ENCODE measurements at regions not wholly inside any gene's neighbourhood (a gene's known extent, or its start where the extent isn't known, plus 50 kb on each side); places are given as distances from the start of the nearest gene placed in this dataset.

DNA sequence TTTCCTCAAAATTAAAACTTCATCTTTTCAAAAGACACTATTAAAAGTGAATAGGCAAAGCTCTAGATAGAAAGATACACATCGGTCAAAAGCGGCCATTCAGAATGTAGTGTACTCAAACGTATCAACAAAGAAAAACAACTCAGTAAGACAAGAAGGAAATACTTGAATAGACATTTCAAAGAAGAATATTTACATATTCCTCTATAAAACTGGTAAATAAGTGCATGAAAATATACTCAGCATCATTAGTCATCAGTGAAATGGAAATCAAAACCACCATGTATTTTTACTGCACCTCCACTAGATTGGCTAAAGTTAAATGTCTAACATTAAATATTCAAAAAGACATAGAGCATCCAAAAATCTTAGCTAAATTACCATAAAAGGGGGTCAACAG lies 551.1 kb upstream of the SORCS1 start:
- Histone ChIP-seq H3K27me3 (ENCODE audit: control insufficient read depth, insufficient read depth, low read length) (no peaks in the 10 kb centered on the region), H3K4me3 (ENCODE audit: low read depth, low read length) (no peak overlapping the region), H3K36me3 (ENCODE audit: control insufficient read depth, insufficient read depth, low read length) (no peaks in the 10 kb centered on the region)
- TF ChIP-seq CTCF (IDR thresholded peaks at IDR 0.05; ENCODE audit: insufficient read depth, low read length, poor library complexity, severe bottlenecking): no peak
- DNase-seq (ENCODE audit: low read depth): no peak

DNA sequence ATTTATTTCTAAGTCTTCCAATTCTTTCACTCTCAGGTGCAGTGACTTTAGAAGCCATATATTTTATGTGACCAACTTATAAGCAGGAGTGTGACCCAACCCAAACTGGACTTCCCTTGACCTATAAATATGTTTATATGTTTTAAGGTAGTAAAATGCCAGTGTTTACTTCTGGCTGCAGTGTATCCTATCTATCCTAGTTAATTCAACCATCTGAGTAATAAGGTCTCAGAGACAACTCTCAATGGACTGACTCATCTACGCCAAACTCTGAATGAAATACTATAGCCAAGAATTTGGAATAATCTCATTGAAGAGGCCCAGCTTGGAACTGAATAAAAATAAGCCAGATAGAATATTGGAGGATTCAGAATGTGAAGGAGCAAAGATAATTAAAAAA lies 544.5 kb upstream of the SORCS1 start:
- DNase-seq (ENCODE audit: low read depth): no peak
- TF ChIP-seq CTCF (IDR thresholded peaks at IDR 0.05; ENCODE audit: insufficient read depth, low read length, poor library complexity, severe bottlenecking): no peak
- no peaks in the 10 kb centered on the region for H3K27me3 ChIP-seq (ENCODE audit: control insufficient read depth, insufficient read depth, low read length)
- H3K36me3 ChIP-seq (ENCODE audit: control insufficient read depth, insufficient read depth, low read length): no peaks in the 10 kb centered on the region
- no peak overlapping the region for H3K4me3 ChIP-seq (ENCODE audit: low read depth, low read length)

- no peak for DNase-seq (ENCODE audit: low read depth)
- H3K27me3 ChIP-seq (ENCODE audit: control insufficient read depth, insufficient read depth, low read length): no peaks in the 10 kb centered on the region
- no peak for TF ChIP-seq CTCF (IDR thresholded peaks at IDR 0.05; ENCODE audit: insufficient read depth, low read length, poor library complexity, severe bottlenecking)
- H3K4me3 ChIP-seq (ENCODE audit: low read depth, low read length): no peak overlapping the region
- no peaks in the 10 kb centered on the region for H3K36me3 ChIP-seq (ENCODE audit: control insufficient read depth, insufficient read depth, low read length)
Measured at GRCh38 chr10:107706096-107706725, 541.7 kb upstream of the SORCS1 start.

DNA sequence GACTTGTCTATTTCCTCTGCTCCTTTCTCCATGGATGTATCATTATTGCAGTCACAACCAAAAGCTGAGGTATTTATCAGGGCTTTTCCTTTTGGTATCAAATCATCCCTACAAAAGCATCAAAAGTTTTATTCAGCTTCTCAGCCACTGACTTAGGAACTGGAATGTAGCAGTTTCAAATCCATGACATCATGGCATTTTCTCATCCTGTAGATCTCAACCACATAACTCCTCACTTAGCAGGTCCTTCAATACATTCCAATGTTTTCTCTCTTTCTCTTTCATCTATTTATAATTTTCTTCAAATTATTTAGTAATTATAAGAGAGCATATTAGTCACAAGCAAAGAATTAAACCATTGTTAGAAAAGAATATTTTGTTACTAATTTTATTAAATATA lies 537.4 kb upstream of the SORCS1 start:
- H3K27me3 ChIP-seq (ENCODE audit: control insufficient read depth, insufficient read depth, low read length): no peaks in the 10 kb centered on the region
- no peaks in the 10 kb centered on the region for H3K36me3 ChIP-seq (ENCODE audit: control insufficient read depth, insufficient read depth, low read length)
- H3K4me3 ChIP-seq (ENCODE audit: low read depth, low read length): no peak overlapping the region
- TF ChIP-seq CTCF (IDR thresholded peaks at IDR 0.05; ENCODE audit: insufficient read depth, low read length, poor library complexity, severe bottlenecking): no peak
- DNase-seq (ENCODE audit: low read depth): no peak

DNA sequence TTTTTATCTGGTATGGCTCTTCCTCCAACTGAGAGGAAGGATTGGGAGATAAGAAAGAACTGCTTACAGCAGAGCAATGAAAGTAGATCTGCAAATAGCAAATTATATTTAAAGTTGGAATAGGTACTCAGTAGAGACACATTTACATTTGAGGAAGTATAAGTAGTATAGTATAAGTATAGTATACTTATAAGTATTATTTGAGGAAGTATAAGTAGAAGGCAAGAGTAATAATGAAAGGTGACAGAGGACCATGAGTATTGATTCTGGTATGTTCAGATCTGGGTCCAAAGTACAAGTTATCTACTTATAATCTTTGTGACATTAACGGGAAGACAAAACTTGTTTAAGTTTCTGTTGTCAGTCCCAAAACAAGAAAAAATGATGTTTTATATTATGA lies 527.6 kb upstream of the SORCS1 start:
- Histone ChIP-seq H3K36me3 (ENCODE audit: control insufficient read depth, insufficient read depth, low read length) (no peaks in the 10 kb centered on the region), H3K4me3 (ENCODE audit: low read depth, low read length) (no peak overlapping the region), H3K27me3 (ENCODE audit: control insufficient read depth, insufficient read depth, low read length) (no peaks in the 10 kb centered on the region)
- DNase-seq (ENCODE audit: low read depth): no peak
- TF ChIP-seq CTCF (IDR thresholded peaks at IDR 0.05; ENCODE audit: insufficient read depth, low read length, poor library complexity, severe bottlenecking): no peak

DNA sequence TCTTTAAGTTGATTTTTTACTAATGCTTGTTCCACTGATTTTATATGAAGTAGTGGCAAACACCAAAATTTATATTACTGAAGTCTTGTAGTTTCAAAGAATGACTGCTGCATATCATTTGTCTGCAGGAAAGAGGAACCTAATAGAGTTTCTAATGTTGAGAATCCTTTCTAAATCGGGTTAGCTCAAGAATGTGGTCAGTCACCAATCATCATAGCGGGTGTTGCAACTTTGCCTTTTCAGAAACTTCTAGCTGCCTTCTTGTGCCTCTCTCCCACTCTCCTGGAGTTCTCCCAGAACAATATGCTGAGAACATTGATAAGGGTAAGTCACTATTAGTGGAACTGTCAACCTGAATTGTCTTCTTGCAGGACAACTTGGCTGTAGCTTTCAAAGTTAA lies 524.8 kb upstream of the SORCS1 start:
- H3K4me3 ChIP-seq (ENCODE audit: low read depth, low read length): no peak overlapping the region
- TF ChIP-seq CTCF (IDR thresholded peaks at IDR 0.05; ENCODE audit: insufficient read depth, low read length, poor library complexity, severe bottlenecking): no peak
- H3K27me3 ChIP-seq (ENCODE audit: control insufficient read depth, insufficient read depth, low read length): no peaks in the 10 kb centered on the region
- no peak for DNase-seq (ENCODE audit: low read depth)
- no peaks in the 10 kb centered on the region for H3K36me3 ChIP-seq (ENCODE audit: control insufficient read depth, insufficient read depth, low read length)
